HG02884 (cell line): ENCODE measurements at regions not wholly inside any gene's neighbourhood (a gene's known extent, or its start where the extent isn't known, plus 50 kb on each side); places are given as distances from the start of the nearest gene placed in this dataset.

Source experiments
- ATAC-seq: cut with Tn5 transposase; IDR thresholded peaks from one replicate; pipeline ENCODE4 v1.9.1; 2021; ENCODE audit warnings: mild to moderate bottlenecking, moderate library complexity; ENCODE audit not compliant: unreplicated experiment

DNA sequence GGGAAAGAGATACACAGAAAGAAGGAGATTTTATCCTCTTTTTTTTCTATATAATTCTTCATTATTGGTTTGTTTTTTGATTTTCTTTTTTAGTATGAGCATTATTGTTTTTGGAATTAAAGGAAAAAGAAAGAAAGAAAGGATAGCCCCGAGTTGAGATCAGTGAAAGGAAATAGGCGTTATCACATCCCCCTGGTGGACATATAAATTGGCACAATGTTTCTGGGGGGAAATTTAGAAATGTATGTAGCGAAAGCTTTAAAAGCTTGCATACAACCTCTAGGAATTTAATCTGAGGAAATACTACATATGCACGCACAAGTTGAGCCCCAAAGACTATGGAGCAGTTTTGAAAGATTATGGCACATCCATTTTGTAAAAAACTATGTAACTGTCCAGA is 226.3 kb upstream of the LDB2 start:
- no peak for ATAC-seq

DNA sequence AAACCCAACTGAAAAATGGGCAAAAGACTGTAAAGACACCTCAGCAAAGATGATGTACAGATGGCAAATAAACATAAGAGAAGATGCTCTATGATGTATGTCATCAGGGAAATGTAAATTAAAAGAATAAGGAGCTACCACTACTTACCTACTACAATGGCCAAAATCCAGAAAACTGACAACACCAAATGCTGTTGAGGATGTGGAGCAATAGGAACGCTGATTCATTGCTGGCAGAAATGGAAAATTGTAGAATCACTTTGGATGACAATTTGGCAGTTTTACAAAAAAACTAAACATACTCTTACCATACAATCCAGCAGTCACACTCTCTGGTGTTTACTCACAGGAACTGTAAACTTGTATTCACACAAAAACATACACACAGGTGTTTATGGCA is 222.3 kb upstream of the LDB2 start:
- ATAC-seq: no peak

DNA sequence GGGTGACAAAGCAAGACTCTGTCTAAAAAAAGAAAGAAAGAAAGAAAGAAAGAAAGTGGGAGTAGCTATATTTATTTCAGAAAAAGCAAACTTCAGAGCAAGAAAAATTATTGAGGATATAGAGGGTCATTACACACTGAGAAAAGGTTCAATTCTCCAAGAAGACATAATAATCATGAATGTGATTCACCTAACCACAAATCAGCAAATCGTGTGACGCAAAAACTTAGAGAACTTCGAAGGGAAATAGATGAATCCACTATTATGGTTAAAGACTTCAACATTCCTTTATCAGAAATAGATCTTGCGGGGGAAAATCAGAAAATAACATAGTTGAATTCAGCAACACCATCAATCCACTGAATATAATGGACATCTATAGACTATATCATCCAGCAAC is 219.3 kb upstream of the LDB2 start:
- ATAC-seq: no peak

GRCh38 chr4:17115583-17115982 is 217.1 kb upstream of the LDB2 start:
- ATAC-seq: no peak

DNA sequence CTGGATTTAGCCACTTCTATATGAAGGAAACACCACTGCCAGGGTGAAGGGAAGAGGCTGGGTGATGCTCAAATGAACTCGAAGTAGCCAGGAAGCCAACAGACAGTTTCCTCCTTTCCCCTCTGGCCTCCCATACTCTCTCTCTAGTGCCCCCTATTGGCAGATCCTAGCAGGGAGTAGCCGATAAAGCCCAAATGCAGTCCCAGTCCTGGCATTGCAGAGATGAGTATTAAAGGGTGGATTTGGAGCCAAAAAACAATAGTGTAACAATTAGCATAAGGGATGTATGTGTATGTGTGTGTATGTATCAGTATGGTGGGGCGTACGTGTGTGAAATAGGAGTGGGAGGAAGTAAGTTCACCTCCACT is 213.8 kb upstream of the LDB2 start:
- ATAC-seq: no peak

DNA sequence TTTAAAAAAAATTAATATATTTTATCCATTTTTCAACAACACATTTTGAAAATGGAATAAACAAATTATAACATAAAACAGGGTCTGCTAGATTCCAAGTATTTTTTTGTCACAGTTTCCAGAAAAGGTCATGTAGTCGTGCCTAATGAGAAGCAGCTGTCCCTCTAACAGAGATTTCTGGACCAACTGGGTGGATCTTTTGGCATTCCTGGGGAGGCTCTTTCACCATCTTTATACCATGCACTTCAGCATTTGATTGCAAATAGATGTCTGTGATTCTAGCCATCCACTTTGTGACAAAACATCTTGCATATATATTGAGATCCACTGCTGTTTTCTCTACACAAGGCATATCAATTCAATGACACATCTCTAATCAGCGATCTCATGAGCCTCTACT is 210.7 kb upstream of the LDB2 start:
- ATAC-seq: no peak

GRCh38 chr4:17103231-17103630 is 204.8 kb upstream of the LDB2 start:
- ATAC-seq: no peak

- ATAC-seq: no peak
Measured at GRCh38 chr4:17098996-17099395, 200.6 kb upstream of the LDB2 start.

- ATAC-seq: no peak
Measured at GRCh38 chr4:17098401-17098800, 200.0 kb upstream of the LDB2 start.

DNA sequence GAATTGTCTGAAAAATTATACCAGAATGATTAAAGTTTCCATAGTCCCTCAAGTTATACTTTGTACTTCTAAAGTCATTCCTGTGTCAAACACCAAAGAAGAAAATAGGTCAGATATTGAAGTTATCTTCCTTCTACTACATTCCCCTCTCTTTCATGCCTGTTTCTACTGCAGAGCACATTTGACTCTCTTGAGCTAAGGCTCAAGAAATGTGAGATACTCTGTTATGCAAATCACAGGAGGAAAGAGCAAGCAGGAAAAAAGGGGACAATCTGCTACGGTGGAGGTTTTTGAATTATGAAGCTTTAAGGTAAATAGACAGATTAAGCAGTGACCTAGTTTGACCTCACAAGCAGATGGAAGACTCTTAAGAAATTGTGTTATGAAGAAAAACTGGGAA is 198.9 kb upstream of the LDB2 start:
- no peak for ATAC-seq

DNA sequence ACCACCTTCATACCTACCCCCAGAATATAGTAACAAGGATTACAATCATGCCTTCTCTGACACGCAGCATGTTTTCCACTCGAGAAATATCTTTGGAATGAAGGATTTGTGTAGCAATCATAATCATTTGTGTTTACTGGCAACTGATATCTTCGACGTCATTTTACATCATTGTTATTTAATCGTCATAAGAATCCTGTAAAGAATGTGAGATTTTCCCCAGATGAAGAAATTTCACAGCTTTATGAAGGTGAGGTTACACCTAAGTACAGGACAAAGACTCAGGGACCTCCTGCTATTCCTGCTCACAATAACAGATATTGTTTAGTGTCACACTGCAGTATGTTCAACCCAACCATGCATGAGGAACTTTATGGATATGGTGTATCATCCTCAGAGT is 198.2 kb upstream of the LDB2 start:
- no peak for ATAC-seq

- no peak for ATAC-seq
Measured at GRCh38 chr4:17095771-17096170, 197.3 kb upstream of the LDB2 start.

DNA sequence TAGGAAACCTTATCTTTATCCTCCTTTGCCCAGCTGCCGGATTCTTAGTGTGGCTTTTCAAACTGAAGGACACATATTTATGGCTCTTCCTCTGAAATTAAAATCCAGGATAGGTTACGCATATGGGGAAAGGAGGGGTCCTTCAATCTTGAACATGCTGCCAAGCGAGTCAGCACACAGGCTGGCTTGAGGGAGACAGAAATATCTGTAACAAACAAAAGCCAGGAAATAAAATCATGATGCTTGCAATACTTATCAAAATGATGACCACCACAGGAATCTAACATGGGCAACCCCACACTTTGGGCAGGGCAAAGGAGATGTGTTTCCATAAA is 196.4 kb upstream of the LDB2 start:
- no peak for ATAC-seq

DNA sequence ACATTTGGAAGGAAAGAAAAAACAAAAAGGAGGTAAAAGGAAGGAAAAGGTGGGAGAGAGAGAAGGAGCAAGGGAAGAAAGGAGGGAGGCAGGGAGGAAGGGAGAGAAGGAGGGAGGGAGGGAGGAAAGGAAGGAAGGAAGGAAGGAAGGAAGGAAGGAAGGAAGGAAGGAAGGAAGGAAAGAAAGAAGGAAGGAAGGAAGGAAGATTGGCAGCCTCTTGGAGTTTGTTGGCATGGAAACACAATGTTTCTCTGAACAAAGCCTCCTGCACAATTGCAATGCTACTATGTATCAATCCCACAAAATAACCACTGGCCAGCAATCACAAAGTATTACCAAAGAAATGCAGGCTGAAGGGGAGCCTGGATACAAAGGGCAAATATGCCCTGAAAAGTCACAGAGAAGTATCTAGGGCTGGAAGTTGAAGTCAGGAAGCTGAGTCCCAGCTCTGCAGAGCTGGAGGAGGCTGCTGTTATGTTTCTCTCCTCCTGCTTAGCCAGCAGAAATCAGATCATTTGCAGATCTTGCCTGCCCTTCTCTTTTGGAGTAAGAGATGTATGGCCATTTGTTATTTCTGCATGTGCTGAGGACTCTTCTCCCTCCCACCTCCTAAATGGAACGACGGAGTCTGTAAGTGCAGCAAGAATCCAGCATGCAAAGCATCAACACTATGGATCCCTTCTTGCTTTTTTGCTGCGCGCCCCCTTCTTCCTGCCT is 195.9 kb upstream of the LDB2 start:
- no peak for ATAC-seq

GRCh38 chr4:17093481-17093880 is 195.0 kb upstream of the LDB2 start:
- ATAC-seq: no peak

- ATAC-seq: no peak
Measured at GRCh38 chr4:17092736-17093437, 194.4 kb upstream of the LDB2 start.

DNA sequence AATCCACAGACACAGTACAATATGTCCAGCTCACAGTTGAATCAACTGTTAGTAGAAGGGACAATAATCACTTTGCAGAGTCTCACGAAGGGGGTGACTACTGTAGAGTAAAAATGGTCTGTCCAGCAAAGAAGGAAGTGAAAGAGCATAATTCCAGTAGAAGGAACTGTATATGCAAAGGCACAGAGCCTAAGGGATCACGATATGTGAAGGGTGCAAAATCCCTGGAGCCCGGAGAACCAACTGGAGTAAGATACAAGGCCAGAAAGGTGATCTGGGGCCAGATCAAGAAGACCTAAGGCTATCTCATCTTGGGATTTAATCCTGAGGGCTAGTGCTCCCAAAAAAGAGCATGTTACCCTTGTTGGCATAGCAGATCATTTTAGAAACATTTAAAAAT is 192.7 kb upstream of the LDB2 start:
- ATAC-seq: no peak

- no peak for ATAC-seq
Measured at GRCh38 chr4:17090063-17090462, 191.6 kb upstream of the LDB2 start.

GRCh38 chr4:17085416-17085815 is 187.0 kb upstream of the LDB2 start:
- no peak for ATAC-seq

DNA sequence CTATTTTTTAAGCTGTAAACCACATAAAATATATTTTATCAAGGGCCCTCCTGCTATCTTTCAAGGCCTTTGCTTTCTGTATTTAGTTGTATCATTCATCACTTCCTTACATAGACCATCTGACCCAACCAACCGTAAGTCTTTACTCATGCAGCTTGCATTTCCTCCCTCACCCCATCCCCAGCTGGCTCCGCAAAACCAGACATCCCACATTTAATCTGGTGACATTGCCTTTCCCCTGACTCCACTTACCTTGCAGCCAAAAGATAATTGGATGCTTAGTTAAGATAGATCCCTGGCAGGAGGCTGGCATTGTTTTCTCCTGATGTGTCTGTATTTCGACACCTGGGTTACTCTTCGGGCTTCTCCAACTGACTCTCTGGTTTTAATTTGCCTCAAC is 183.7 kb upstream of the LDB2 start:
- no peak for ATAC-seq

DNA sequence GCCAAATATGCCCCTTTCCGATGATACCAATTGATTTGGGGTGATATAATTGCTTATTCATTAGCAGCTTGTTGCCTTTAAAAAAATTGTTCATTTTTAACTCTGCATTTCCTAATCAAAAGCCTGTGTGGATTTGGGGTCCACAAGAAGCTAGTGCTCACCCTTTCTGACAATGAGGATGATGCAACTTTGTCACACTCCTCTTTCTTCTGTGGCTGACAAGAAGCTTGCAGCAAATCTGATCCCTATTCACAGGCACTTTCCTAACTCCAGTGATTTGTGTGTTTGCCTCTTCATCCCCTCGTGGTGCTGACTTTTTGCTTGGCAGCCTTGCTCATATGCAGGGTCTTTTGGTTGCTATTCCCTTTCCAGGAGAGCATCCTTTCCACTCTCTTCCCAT is 182.7 kb upstream of the LDB2 start:
- no peak for ATAC-seq

DNA sequence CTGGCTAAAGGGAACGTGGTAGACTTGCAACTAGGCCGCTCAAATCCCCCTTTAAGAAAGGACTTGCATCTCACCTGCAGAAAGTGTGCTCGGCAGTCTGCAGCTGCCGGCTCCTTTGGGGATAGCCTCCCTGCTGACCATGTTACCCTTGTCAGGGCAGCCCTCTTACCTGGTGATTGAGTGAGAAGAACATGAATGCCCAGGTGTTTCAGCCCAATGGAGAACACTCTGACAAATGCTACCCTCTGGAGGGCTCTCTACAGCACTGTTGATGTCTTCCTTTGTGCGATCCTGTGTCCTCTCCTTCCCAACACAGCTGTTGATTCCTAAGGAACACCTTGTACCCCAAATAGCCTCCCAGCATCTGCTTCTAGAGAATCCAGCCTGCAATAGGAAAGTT is 178.7 kb upstream of the LDB2 start:
- no peak for ATAC-seq

DNA sequence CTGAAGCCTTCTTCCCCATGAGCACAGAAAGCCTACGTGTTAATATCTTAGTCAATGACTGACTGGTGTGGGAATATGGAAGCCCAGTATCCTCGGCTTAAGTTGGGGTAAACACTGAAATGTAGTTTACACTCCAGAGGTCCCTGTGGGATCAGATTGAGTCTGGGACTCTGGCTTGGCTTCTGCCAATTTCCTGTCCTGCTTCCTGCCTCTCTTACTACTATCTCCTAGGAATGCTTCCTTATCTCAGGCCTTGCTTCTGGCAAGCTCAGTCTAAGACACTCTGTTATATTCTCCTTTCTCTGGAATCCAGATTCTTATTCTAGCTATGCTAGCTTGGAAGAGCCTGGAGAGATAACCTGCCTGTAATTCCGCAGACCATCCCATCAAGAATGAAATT is 174.0 kb upstream of the LDB2 start:
- no peak for ATAC-seq
